PC-9 (cell line): ENCODE measurements at regions not wholly inside any gene's neighbourhood (a gene's known extent, or its start where the extent isn't known, plus 50 kb on each side); places are given as distances from the start of the nearest gene placed in this dataset.

Source experiments
- BruUV-seq: library from RNA; stranded (reverse); fragments of 400-500 nt; replicated peaks from 2 replicates; lab custom pipeline; 2021; lab: Mats Ljungman, UMichigan
- CTCF ChIA-PET: fragments of 300-600 bp; sonication (Branson Sonifier 250); formaldehyde crosslinking; loops from one replicate; lab custom pipeline; 2022; ENCODE audit warnings: antibody characterized with exemption; lab: Charles Lee
- POLR2A ChIA-PET: fragments of 300-600 bp; sonication (Branson Sonifier 250); formaldehyde crosslinking; loops from one replicate; lab custom pipeline; 2022; ENCODE audit warnings: antibody characterized with exemption; ENCODE audit not compliant: unreplicated experiment; lab: Charles Lee
- DNase-seq, 2 experiments: peaks; one replicate each; pipeline versions ENCODE4 v3.0.0 to v3.0.0-alpha.2; 2015 to 2022; ENCODE audit warnings: mixed read lengths in 1 of 2
- H2AFZ ChIP-seq: fragments of 200-600 bp; sonication (generic); 2 replicates; pipeline ENCODE4 v1.8.1; 2017; ENCODE audit warnings: antibody characterized with exemption
- H3F3A ChIP-seq: fragments of 200-600 bp; sonication (generic); 2 replicates; pipeline ENCODE4 v1.8.1; 2017; ENCODE audit warnings: antibody characterized with exemption, mild to moderate bottlenecking, low read depth; ENCODE audit not compliant: insufficient read depth
- H3K27ac ChIP-seq: fragments of 200-600 bp; sonication (generic); 2 replicates; pipeline ENCODE4 v1.6.1; 2016; ENCODE audit warnings: mixed run types
- H3K27me3 ChIP-seq: fragments of 200-600 bp; sonication (generic); 2 replicates; pipeline ENCODE4 v1.6.1; 2016; ENCODE audit warnings: low read depth, mixed run types; ENCODE audit not compliant: insufficient read depth
- H3K36me3 ChIP-seq: fragments of 200-600 bp; sonication (generic); 2 replicates; pipeline ENCODE4 v1.6.1; 2016; ENCODE audit warnings: low read depth, mixed run types
- H3K4me1 ChIP-seq: fragments of 200-600 bp; sonication (generic); replicated peaks from 2 replicates; pipeline ENCODE4 v1.6.1; 2016; ENCODE audit warnings: mixed run types; ENCODE audit not compliant: insufficient read depth
- H3K4me2 ChIP-seq: fragments of 200-600 bp; sonication (generic); 2 replicates; pipeline ENCODE4 v1.6.1; 2017; ENCODE audit warnings: mixed run types
- H3K4me3 ChIP-seq: fragments of 200-600 bp; sonication (generic); 2 replicates; pipeline ENCODE4 v1.6.1; 2016; ENCODE audit warnings: mixed run types
- H3K79me2 ChIP-seq: fragments of 200-600 bp; sonication (generic); 2 replicates; pipeline ENCODE4 v1.6.1; 2017; ENCODE audit warnings: low read depth, mixed run types
- H3K9me2 ChIP-seq: fragments of 200-600 bp; sonication (generic); 2 replicates; pipeline ENCODE4 v1.8.1; 2017; ENCODE audit warnings: mild to moderate bottlenecking; ENCODE audit not compliant: insufficient read depth
- H3K9me3 ChIP-seq: fragments of 200-600 bp; sonication (generic); 2 replicates; pipeline ENCODE4 v1.8.1; 2016; ENCODE audit warnings: low read depth; ENCODE audit not compliant: insufficient read depth
- H4K20me1 ChIP-seq: fragments of 200-600 bp; sonication (generic); 2 replicates; pipeline ENCODE4 v1.8.1; 2017; ENCODE audit not compliant: insufficient read depth
- CTCF ChIP-seq: fragments of 200-600 bp; sonication (generic); conservative IDR thresholded peaks from 2 replicates; pipeline ENCODE4 v1.6.1; 2017; ENCODE audit warnings: mixed run types, antibody characterized with exemption, mild to moderate bottlenecking, moderate library complexity
- EZH2 ChIP-seq: fragments of 200-600 bp; sonication (generic); IDR thresholded peaks from 2 replicates; pipeline ENCODE4 v1.8.0; 2017; ENCODE audit warnings: antibody characterized with exemption, low read depth
- intact Hi-C: fragments of 100-400 bp; cut with micrococcal nuclease; formaldehyde crosslinking; loops from one replicate; pipeline ENCODE4 v1.10.0; 2022; ENCODE audit not compliant: unreplicated experiment

GRCh38 chr20:61037498-61037897 is 214.6 kb upstream of the CDH4 start:
- no peak for DNase-seq

GRCh38 chr20:61041481-61041880 is 210.6 kb upstream of the CDH4 start:
- Histone ChIP-seq H4K20me1 (no peaks in the 10 kb centered on the region), H3K9me3 (no peaks in the 10 kb centered on the region), H3F3A (no peaks in the 10 kb centered on the region), H3K4me1 (no peaks in the 10 kb centered on the region), H3K4me2 (no peak overlapping the region), H3K27ac (no peak overlapping the region), H3K36me3 (no peaks in the 10 kb centered on the region), H3K27me3 (peaks cover 36% of the 10 kb centered on the region), H3K9me2 (no peaks in the 10 kb centered on the region), H2AFZ (no peak overlapping the region), H3K4me3 (no peak overlapping the region), H3K79me2 (no peaks in the 10 kb centered on the region)
- CTCF ChIA-PET, result no interaction called here
- POLR2A ChIA-PET, result no interaction called here
- DNase-seq, result no peak
- intact Hi-C loops, result no loop called here
- no TSS peak for BruUV-seq
- TF ChIP-seq EZH2, result no peak
- TF ChIP-seq CTCF, result no peak

More at GRCh38 chr20:61037498-61037897, 214.6 kb upstream of the CDH4 start:
- Histone ChIP-seq H3K4me1 (no peaks in the 10 kb centered on the region), H4K20me1 (no peaks in the 10 kb centered on the region), H3K9me2 (no peaks in the 10 kb centered on the region), H3K4me2 (no peak overlapping the region), H3K4me3 (no peak overlapping the region), H3K36me3 (no peaks in the 10 kb centered on the region), H2AFZ (no peak overlapping the region), H3K27ac (no peak overlapping the region), H3K27me3 (peaks cover 18% of the 10 kb centered on the region), H3K9me3 (peaks cover 11% of the 10 kb centered on the region; the same call in 1 of the 2 replicates), H3F3A (no peaks in the 10 kb centered on the region), H3K79me2 (no peaks in the 10 kb centered on the region)
- no TSS peak for BruUV-seq
- ChIA-PET CTCF (no interaction called here), POLR2A (no interaction called here)
- TF ChIP-seq CTCF, result no peak
- no peak for TF ChIP-seq EZH2
- intact Hi-C loops, result no loop called here

DNA sequence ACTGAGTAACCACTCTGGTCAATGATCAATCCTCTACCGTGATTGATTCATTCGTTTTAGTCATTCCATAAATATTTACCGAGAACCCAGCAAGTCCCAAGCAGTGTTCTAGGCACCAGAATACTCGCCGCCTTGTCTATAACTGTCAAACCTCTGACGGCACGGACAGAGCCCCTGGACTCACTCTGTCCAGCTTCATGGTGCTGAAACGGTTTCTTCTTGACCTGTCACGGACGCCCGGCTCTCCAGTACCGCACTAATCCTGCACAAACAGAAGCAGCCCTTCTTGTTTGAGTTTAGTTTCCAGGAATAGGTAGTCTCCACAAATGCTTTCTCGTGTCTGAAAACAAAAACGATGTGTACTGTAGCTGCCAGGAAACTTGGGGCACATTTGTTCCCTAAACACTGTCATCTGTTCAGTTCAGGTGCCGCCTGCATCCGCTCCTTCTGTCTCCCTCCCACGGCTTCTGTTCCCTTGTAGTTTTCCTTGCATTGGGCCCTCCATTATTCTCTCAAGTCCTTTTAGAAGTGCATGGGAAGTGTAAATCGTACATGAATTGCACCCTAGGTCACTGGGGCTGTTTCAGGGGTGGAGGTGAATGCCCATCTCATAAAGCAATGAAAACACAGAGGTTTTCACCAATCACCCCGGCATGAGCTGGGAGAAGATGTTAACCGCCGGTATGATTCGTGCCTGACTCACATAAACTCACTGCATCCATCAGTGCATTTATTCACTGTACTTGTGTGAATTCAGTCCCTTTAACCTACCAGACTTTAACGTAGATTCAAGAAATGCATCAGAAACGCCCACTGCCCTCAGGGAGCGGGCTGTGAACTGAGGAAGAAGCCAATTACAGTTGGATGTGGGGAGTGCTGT is 209.3 kb upstream of the CDH4 start:
- Histone ChIP-seq H3K36me3 (no peaks in the 10 kb centered on the region), H3K4me1 (no peaks in the 10 kb centered on the region), H2AFZ (no peak overlapping the region), H3K4me2 (no peak overlapping the region), H3K79me2 (no peaks in the 10 kb centered on the region), H3K9me2 (no peaks in the 10 kb centered on the region), H4K20me1 (no peaks in the 10 kb centered on the region; the same call in 1 of the 2 replicates), H3K9me3 (no peaks in the 10 kb centered on the region), H3K4me3 (no peak overlapping the region), H3K27ac (no peak overlapping the region), H3K27me3 (peaks cover 36% of the 10 kb centered on the region), H3F3A (no peaks in the 10 kb centered on the region)
- DNase-seq, result no peak
- BruUV-seq, result no TSS peak
- intact Hi-C loops, result no loop called here
- ChIA-PET CTCF (no interaction called here), POLR2A (no interaction called here)
- TF ChIP-seq CTCF (no peak), EZH2 (no peak)
